ENCODE measurements at regions not wholly inside any gene's neighbourhood (a gene's known extent, or its start where the extent isn't known, plus 50 kb on each side); places are given as distances from the start of the nearest gene placed in this dataset.

- TF ChIP-seq CTCF (IDR thresholded peaks at IDR 0.05): no peak
These were observed 99.8 kb downstream of the ATPSCKMT start for GRCh38 chr5:10149911-10150310.

GRCh38 chr5:10145923-10146401, 103.7 kb downstream of the ATPSCKMT start:
- TF ChIP-seq CTCF (IDR thresholded peaks at IDR 0.05): peak; percentile 33; the same call in 1 of the 2 replicates

- no peak for TF ChIP-seq CTCF (IDR thresholded peaks at IDR 0.05)
These were observed 105.6 kb downstream of the ATPSCKMT start for GRCh38 chr5:10144040-10144439.

GRCh38 chr5:10140195-10140973, 109.3 kb downstream of the ATPSCKMT start:
- TF ChIP-seq CTCF (IDR thresholded peaks at IDR 0.05): peak; percentile 69

- no peak for TF ChIP-seq CTCF (IDR thresholded peaks at IDR 0.05)
These were observed 111.2 kb downstream of the ATPSCKMT start for GRCh38 chr5:10138395-10139057.

- TF ChIP-seq CTCF (IDR thresholded peaks at IDR 0.05): no peak
These were observed 115.9 kb downstream of the ATPSCKMT start for GRCh38 chr5:10133830-10134229.

- no peak for TF ChIP-seq CTCF (IDR thresholded peaks at IDR 0.05)
These were observed 118.8 kb downstream of the ATPSCKMT start for GRCh38 chr5:10130881-10131280.

Measured in LNCAP (cell line).